Motor neuron (in vitro differentiated cells): ENCODE measurements at regions not wholly inside any gene's neighbourhood (a gene's known extent, or its start where the extent isn't known, plus 50 kb on each side); places are given as distances from the start of the nearest gene placed in this dataset.

Source experiments
- ATAC-seq, 8 experiments: fragments of 200-7000 bp; cut with Tn5 transposase; replicated peaks in 6 of 8; 2 replicates each; pipeline ENCODE4 v1.8.0; 2021; ENCODE audit warnings: mild to moderate bottlenecking in 8 of 8, moderate library complexity in 8 of 8
- H3K27ac ChIP-seq, 2 donors: fragments of 250-450 bp; sonication (Bioruptor Pico); 2 replicates each; pipeline ENCODE4 v1.9.0; 2021; ENCODE audit warnings: antibody characterized with exemption in 2 of 2, mild to moderate bottlenecking in 2 of 2, moderate library complexity in 1 of 2
- H3K4me1 ChIP-seq, 2 donors: fragments of 250-450 bp; sonication (Bioruptor Pico); replicated peaks in 1 of 2; 2 replicates each; pipeline ENCODE4 v1.6.1; 2021; ENCODE audit warnings: antibody characterized with exemption in 2 of 2, mild to moderate bottlenecking in 2 of 2, moderate library complexity in 1 of 2
- H3K4me3 ChIP-seq, 5 donors: fragments of 250-450 bp; sonication (Bioruptor Pico); 2 replicates each; pipeline ENCODE4 v1.9.0; 2021; ENCODE audit warnings: antibody characterized with exemption in 5 of 5, mild to moderate bottlenecking in 5 of 5, moderate library complexity in 4 of 5
- WGBS, 10 experiments: fragments of 450-650 bp; shearing (Covaris generic); methylation state at CpG; one replicate each; pipeline ENCODE4 v1.0.0; 2022; 5-methylcytosine and 5-hydroxymethylcytosine counted together
- in situ Hi-C, 9 experiments: fragments of 400-800 bp; cut with MboI; loops; one replicate each; pipeline ENCODE4 v1.15.0; 2021; ENCODE audit warnings: low sequenced_read_pairs in 9 of 9, low pct_unique_long_range_greater_than_20kb in 2 of 9; ENCODE audit not compliant: unreplicated experiment in 9 of 9

DNA sequence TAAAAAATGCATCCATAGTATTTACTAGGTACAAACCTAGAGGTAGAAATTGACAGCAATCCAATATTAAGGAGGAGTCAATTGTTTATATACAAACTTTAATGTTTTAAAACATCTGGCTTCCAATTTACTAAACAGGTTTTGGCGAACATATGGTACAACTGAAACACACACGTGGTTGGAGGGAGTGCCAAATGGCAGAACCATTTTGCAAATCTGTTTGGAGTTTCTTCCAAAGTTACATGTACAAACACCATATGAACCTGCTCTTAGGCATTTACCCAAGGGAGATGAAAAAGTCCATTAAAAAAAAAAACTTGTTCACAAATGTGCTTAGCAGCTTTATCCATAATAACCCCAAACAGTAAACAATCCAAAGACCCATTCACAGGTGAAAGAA, 159.8 kb upstream of the MYOCD start:
- in situ Hi-C loops: no loop called here
- ATAC-seq: no peak
- Histone ChIP-seq H3K4me3 (no peak overlapping the region), H3K4me1 (no peaks in the 10 kb centered on the region), H3K27ac (no peak overlapping the region)
- WGBS, 10 experiments: 10 to 93% (median 79%) methylated on average over 1 to 2 of the region's 2 CpGs; no CpG with 5 or more reads in 1 of the 10 experiments

DNA sequence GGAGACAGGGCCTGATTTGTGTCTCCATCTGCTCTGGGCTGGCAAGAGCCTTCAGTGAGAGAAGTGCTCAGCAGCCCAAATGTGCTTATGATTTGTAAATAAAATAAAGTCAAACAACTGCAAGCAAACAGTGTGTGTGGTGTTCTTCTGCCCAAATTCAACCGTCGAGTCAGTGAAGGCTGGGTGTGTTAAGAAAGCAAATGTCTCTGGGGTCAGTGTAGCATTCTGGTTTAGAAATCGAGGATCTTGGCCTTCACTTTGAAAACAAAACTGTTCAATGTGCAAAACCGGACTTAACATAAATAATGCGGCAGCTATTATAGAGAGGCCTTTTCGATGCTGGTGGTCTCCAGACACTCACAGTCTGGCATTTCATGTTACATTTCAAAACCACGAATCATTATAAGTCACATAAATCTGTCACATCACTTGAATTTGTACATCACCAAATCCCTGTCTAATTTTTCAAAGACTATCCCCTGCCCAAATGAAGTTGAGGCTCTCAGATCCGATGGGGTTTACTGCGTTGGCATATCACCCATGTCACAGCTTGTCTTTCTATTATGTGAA, 158.6 kb upstream of the MYOCD start:
- Histone ChIP-seq H3K4me3 (no peak overlapping the region), H3K4me1 (no peaks in the 10 kb centered on the region), H3K27ac (no peak overlapping the region)
- in situ Hi-C loops: no loop called here
- no peak for ATAC-seq
- 5 to 90% (median 79%) methylated on average over 2 to 8 of the region's 9 CpGs; no CpG with 5 or more reads in 1 of the 10 experiments for WGBS, 10 experiments

DNA sequence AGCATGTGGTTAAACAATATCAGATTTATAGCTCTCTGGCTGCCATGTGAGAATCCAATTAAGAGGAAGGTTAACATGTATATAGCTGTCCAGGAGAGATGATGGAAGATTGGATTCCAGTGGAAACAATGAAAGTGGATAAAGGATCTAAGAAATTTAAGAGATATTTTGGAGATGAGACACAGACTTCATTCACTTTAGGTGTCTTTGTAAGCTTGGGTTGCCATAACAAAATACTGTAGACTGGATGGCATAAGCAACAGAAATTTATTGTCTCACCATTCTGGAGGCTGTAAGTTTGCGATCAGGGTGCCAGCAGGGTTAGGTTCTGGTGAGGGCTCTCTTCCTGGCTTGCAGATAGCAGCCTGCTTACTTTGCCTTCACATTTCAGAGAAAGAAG, 155.9 kb upstream of the MYOCD start:
- 11 to 100% (median 89%) methylated on average over 1 of the region's 1 CpG; no CpG with 5 or more reads in 5 of the 10 experiments for WGBS, 10 experiments
- Histone ChIP-seq H3K27ac (no peak overlapping the region), H3K4me1 (no peaks in the 10 kb centered on the region), H3K4me3 (no peak overlapping the region)
- no peak for ATAC-seq
- in situ Hi-C loops: no loop called here

DNA sequence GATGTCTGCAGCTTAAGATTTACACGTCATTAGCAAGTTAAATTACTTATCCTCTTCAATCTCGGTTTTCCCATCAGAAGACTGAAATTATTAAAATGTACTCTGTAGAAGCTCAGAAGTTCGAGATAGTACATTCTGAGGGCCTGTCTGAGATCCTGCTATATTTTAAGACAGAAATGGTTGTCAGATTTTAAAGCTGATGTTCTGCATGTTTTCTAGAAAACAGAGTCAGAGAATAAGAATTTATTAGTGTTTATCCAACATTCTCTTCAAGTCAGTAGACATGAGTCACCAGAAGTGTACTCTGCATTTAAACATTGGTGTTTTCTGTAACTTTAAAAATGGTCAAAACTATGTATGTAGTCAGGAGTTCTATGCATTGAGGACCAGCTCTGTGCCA, 155.2 kb upstream of the MYOCD start:
- in situ Hi-C loops: no loop called here
- Histone ChIP-seq H3K27ac (no peak overlapping the region), H3K4me3 (no peak overlapping the region), H3K4me1 (no peaks in the 10 kb centered on the region)
- ATAC-seq: peak in 1 of 8 experiments; percentile 16
- WGBS, 10 experiments: 25 to 100% (median 58%) methylated on average over 1 to 3 of the region's 3 CpGs

DNA sequence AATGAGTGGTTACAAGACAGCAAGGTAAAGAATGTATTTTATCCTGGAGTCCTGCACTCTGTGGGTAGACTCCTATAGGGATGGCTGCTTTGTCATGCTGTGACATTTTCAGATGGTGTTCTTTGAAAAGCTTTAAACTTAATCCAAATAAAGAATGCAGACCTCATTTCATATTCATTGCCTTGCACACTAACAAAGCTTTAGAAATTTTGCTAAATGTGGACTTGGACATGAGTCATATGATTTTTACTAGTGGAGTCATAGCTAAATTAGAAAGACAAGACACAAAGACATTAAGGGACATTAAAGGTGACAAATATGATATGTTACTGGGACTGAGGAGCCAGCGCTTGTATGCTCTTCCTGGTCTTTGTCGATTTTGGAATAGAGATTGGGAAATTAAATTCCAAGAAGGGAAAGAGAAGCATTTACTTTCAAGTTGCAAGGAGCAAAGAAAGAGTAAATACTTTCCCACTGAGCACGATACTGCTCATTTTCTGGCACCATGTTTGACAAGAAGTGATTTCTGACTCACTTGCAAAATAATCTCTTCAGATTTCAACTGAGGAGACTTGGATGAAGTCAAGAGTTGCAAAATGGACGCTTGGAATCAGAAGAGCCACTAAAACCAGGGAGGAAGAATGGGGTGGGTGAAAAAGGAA, 152.9 kb upstream of the MYOCD start:
- WGBS, 10 experiments: 5 to 95% (median 78%) methylated on average over 2 to 4 of the region's 4 CpGs
- Histone ChIP-seq H3K27ac (no peak overlapping the region), H3K4me3 (no peak overlapping the region), H3K4me1 (no peaks in the 10 kb centered on the region)
- no peak for ATAC-seq
- in situ Hi-C loops: no loop called here

DNA sequence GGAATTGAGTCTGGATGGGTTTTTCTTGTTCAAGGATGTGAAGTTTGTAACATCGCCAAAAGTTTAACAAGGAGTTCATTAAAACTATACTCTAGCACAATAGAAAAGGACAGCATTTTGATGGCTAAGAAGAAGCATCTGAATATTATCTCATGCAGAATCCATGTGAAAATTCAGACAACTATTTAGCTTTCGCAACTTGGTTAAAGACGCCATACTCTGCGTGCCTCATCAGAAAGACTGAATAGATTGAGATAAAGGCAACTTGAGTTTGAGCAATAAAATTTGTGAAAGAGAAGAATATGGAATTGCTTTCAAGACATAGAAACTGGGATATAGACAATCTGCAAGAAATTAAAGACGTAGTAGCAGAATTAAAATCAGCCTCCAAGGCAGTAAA, 151.1 kb upstream of the MYOCD start:
- WGBS, 10 experiments: 6 to 100% (median 90%) methylated on average over 1 to 5 of the region's 5 CpGs
- no peak overlapping the region for H3K4me3 ChIP-seq
- ATAC-seq: no peak
- no peak overlapping the region for H3K27ac ChIP-seq
- H3K4me1 ChIP-seq: no peaks in the 10 kb centered on the region
- in situ Hi-C loops: no loop called here

DNA sequence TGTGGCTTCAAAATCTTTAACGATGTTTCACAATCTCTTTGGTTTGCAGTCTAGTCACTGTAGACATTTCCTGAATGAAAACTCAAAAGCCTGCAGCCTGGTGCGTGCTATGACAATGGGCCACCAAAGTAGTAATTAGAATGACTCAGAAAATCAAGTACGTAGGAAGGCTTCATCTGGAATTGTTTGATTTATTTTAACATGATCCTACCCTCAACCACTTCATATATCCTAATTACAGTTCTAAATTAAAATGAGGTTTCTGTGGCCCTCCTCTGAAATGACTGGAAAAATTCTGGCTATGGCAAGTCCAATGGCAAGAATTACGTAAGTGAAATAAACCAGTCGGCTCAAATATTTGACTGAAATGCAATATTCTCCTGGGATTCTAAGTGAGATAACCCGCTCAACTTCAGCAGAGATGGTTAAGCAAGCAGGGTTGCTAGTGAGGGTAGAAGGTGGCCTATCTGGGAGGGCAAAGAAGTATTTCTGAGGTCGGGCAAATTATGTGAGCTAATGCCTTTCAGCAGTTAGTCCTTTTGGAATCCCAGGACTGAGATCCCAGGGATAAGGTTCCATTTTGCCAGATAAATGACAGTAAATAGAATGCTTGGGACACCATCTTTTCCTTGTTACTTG, 145.6 kb upstream of the MYOCD start:
- Histone ChIP-seq H3K4me3 (no peak overlapping the region), H3K27ac (no peak overlapping the region), H3K4me1 (peaks cover 0 to 3% of the 10 kb centered on the region in 2 donors)
- ATAC-seq: peak in 1 of 8 experiments; percentile 29
- WGBS, 10 experiments: 19 to 100% (median 83%) methylated on average over 1 to 7 of the region's 7 CpGs
- in situ Hi-C loops: no loop called here

DNA sequence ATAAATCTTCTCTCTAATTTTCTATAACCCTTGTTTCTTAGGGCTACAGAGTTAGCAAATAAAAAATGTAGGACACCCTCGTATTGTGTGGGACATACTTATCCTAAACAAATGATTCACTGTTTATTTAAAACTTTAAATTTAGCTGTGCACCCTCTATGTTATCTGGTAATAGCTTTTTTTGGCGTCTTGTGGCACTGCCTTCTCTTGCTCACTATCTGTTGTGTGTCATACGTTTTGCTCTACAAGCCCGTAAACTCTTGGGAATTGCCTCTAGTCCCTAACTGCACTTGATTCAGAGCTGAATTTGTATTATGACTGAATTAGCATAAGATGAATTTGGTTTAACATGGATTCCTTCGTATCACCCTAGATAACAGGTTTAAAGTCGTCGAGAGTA, 144.3 kb upstream of the MYOCD start:
- Histone ChIP-seq H3K4me3 (no peak overlapping the region), H3K4me1 (peaks cover 0 to 3% of the 10 kb centered on the region in 2 donors), H3K27ac (no peak overlapping the region)
- ATAC-seq: no peak
- in situ Hi-C loops: no loop called here
- whole genome bisulfite sequencing, 10 experiments: 52 to 100% (median 87%) methylated on average over 1 to 7 of the region's 7 CpGs

DNA sequence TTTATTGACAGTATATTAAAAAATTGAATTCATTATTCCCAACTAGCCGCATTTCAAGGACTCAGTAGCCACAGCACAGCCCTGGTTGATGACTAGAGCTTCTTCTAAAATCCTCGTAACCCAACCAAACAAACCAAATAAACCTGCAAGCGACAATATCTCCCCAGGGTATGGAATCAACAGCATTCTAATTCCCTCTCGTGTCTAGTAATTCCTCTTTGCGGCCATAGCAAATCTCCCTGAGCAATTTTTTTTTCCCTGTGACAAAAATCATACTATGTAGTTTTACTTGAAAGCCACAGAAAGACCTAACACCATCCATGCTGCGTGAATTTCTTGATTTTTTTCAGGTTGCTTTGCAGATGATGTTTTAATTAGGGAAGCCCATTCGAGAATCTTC, 143.4 kb upstream of the MYOCD start:
- in situ Hi-C loops: no loop called here
- WGBS, 10 experiments: 18 to 100% (median 90%) methylated on average over 3 to 6 of the region's 7 CpGs
- no peak overlapping the region for H3K27ac ChIP-seq
- H3K4me1 ChIP-seq: peaks cover 0 to 3% of the 10 kb centered on the region in 2 donors
- ATAC-seq: no peak
- H3K4me3 ChIP-seq: no peak overlapping the region

DNA sequence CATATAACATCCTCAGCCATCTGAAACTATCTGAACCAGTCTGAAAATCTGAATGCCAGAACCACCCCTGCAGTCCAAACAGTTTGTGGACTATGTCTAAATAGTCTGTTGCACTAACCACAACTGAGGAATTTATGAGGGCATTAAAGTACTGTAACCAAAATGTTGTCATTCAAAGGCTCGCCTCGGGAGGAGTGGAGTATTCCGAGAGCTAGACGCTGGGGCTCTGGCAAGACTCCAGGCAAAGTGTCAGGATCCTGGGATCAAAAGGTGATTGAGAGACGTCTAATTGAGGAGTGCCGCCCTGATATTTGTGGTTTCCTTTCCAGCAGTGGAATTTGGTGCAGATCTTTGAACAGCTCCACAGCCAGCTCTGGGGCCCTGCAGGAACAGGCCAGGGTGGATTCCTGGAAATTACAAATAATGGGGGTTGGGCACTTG, 142.9 kb upstream of the MYOCD start:
- Histone ChIP-seq H3K27ac (no peak overlapping the region), H3K4me1 (peaks cover 0 to 3% of the 10 kb centered on the region in 2 donors), H3K4me3 (no peak overlapping the region)
- peak; percentile 41 to 97 (median 64) for ATAC-seq
- in situ Hi-C loops: no loop called here
- WGBS, 10 experiments: 0 to 64% (median 50%) methylated on average over 1 to 6 of the region's 6 CpGs; no CpG with 5 or more reads in 6 of the 10 experiments

DNA sequence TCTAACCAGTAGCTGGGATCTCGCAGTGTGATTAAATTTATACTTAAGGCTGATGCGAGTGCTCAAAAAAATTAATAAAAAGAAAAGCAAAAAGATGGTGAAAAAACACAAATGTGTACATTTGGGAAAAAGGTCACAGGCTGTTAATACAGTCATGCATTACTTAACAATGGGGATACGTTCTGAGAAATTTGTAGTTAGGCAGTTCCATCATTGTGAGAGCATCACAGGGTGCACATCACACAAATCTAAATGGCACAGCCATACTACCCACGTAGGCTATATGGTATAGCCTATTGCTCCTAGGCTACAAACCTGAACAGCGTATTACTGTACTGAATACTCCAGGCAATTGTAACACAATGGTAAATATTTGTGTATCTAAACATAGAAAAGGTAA, 142.4 kb upstream of the MYOCD start:
- no peak overlapping the region for H3K4me3 ChIP-seq
- no peak for ATAC-seq
- H3K27ac ChIP-seq: no peak overlapping the region
- WGBS, 10 experiments: 42 to 100% (median 83%) methylated on average over 1 to 5 of the region's 5 CpGs
- H3K4me1 ChIP-seq: peaks cover 0 to 3% of the 10 kb centered on the region in 2 donors
- in situ Hi-C loops: no loop called here

DNA sequence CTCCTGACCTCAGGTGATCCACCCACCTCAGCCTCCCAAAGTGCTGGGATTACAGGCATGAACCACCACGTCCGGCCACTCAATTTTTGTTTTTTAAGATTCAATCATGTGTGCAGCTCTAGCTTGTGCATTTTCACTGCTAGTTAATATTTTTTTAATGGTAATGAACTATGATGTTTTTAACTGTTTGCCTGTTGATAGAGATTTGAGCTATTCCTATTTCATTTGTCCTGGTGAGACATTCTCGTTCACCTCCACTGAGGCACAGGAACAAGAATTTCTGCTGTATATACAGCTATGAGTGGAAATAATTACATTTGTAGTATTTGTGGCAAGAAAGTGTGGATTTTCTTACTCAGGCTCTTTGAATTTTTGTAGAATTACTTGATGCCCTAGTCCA, 137.7 kb upstream of the MYOCD start:
- 10 to 100% (median 78%) methylated on average over 1 to 3 of the region's 3 CpGs; no CpG with 5 or more reads in 6 of the 10 experiments for WGBS, 10 experiments
- H3K4me3 ChIP-seq: no peak overlapping the region
- H3K4me1 ChIP-seq: peaks cover 0 to 1% of the 10 kb centered on the region in 2 donors
- no peak for ATAC-seq
- no peak overlapping the region for H3K27ac ChIP-seq
- in situ Hi-C loops: no loop called here

DNA sequence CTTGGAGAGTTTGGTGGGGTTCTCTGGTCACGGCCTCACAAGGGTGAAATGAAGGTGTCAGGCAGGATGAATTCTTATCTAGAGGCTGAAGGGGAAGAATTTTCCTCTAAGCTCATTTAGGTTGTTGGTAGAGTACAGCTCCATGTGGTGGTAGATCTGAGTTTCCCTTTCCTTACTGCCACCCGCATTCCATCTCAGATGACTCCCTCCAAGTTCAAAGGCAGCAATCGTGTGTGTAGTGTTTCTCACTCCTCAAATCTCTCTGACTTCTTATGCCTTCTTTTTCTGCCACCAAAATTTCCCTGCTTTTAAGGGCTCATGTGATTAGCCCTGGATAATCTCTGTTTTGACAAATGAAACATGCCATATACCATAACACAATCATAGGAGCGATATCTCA, 135.5 kb upstream of the MYOCD start:
- no peak for ATAC-seq
- WGBS, 10 experiments: 5 to 100% (median 100%) methylated on average over 1 to 3 of the region's 4 CpGs; no CpG with 5 or more reads in 3 of the 10 experiments
- Histone ChIP-seq H3K4me3 (no peak overlapping the region), H3K27ac (no peak overlapping the region), H3K4me1 (no peaks in the 10 kb centered on the region)
- in situ Hi-C loops: no loop called here
